Superior temporal gyrus (tissue), 1 donor: ENCODE measurements at regions not wholly inside any gene's neighbourhood (a gene's known extent, or its start where the extent isn't known, plus 50 kb on each side); places are given as distances from the start of the nearest gene placed in this dataset.
"Not testable (repeated sequence)": the region's sequence is repeated elsewhere in the genome, so short reads cannot be mapped to it uniquely, and the experiment has no call there.

Experiments used
- DNase-seq: peaks from one replicate; pipeline ENCODE4 v3.0.0-alpha.2; 2016; ENCODE audit errors: extremely low spot score

DNA sequence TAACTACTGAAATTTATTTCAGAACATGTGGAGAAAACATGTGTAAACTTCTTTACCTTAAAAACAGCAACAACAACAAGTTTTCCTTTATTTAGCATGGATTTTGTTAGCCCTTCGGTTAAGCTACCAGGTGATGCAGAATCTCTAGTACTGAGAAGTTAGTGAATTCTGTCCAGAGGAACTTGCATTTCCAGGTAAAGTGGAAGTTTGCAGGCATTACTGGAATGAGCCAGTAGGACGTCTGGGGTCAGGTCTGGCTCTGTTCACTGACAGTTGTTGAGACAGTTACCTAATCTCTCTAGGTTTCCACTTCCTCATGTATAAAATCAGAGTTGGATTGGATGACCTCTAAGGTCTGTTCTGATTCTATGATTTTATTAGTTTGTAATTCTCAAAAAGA lies 244.3 kb downstream of the OLFM4 start:
- no peak for DNase-seq

DNA sequence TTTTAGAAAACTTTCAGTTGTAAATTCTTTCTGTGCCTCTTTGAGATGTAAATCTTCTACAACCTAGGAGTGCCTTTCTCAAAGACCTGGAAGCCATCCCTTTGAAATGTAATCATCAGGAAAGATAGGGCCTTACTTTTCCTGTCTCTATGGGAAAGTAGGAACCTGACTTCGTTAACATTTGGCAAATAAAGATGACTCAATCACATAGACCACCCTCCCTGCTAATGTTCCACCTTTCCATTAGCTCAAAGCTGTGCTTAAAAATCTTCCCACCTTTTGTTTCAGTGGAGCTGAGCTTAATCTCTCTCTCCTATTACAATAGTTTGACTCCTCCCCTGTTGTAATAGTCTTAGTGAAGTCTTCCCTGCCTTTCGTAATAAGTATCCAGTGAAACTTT lies 247.7 kb downstream of the OLFM4 start:
- DNase-seq = no peak

DNA sequence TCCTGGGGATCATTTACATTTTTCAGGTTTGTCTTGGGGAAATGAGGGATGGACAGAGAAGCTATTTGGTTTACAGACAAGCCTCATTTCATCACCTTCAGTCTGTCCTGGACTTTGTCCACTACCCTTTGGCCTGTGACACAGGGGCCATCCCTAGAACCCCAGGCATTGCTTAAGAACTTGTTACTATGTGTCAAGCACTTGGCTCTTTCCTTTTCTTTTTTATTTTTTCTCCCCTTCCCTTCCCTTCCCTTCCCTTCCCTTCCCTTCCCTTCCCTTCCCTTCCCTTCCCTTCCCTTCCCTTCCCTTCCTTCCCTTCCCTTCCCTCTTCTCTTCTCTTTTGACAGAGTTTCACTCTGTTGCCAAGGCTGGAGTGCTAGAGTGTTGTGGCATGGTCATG lies 253.1 kb downstream of the OLFM4 start:
- DNase-seq = no peak

DNA sequence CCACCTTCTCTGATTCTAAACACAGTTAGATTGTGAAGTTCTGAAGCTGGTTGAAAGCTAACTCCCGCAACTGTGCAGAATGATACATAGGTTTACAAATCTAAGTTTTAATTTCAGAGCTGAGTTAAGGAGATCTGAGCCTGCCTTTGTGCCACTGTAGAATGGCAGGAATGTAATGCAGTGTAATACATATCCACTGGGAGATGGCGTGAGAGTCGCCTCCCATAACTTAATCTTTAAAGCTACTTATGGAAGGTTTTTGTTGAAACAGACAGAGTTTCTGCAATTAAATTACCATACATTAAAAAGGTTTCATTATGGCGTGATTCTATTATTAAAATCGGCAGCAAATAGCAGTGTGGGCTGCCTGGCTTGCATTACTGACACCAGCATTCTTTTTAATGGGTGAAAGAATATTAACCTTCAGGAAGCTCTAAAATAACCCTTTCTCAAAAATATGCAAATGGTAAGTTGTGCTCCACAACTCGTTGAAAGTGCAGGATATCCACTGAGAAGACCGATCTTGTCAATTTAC lies 257.4 kb downstream of the OLFM4 start:
- DNase-seq = no peak

DNA sequence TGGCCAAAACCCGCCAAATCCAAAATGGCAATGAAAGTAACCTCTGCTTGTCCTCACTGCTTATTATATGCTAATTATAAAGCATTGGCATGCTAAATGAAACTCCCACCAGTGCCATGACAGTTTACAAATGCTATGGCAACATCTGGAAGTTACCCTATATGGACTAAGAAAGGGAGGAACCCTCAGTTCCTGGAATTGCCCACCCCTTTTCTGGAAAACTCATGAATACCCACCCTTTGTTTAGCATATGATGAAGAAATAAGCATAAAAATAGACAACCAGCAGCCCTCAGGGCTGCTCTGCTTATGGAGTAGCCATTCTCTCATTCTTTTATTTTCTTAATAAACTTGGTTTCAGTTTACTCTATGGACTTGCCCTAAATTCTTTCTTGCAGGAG lies 269.8 kb downstream of the OLFM4 start:
- DNase-seq = no peak

DNA sequence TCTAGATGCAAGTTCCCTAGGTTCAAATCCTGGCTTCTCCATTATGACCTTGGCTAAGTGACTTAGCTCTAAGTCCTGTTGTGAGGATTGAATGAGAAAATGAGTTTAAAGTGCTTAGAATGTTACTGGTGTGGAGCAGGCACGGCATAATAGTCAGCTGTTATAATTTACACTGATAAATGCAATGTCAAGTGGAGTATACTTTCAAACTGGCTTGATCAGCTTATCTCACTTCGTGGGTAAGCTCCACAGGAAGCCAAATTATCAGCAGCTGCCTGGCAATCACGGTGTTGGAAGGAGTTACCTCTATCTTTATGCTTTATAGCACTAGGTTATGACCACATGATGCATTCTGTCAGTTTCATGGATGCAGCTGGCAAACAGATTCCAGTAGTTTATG lies 272.8 kb downstream of the OLFM4 start:
- DNase-seq = no peak

DNA sequence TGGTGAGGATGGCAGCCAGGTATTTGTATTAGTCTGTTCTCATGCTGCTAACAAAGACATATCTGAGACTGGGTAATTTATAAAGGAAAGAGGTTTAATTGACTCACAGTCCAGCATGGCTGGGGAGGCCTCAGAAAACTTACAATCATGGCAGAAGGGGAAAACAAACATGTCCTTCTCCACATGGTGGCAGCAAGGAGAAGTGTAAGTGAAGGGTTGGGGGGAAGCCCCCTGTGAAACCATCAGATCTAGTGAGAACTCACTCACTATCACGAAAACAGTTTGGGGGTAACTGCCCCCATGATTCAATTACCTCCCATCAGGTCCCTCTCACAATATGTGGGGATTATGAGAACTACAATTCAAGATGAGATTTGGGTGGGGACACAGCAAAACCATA lies 276.8 kb downstream of the OLFM4 start:
- DNase-seq = not testable (repeated sequence)

DNA sequence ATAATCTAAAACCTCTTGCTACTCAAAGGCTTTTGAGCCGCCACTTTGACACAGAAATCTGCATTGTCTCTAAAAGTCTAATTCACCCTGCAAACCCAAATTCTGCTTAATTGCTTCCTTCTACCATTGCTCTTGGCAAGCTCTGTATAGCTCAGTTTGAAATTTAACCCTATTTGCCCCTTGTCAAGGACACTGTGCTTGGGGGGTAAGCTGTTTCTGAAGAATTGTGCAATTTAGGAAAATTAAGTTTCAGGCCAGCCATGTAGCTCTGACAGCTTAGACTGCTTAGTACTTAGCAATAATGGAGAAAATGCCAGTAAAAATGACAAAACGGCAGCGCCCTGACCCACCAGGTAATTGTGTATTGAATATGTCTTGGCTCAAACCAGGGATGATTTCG lies 282.2 kb downstream of the OLFM4 start:
- no peak for DNase-seq

DNA sequence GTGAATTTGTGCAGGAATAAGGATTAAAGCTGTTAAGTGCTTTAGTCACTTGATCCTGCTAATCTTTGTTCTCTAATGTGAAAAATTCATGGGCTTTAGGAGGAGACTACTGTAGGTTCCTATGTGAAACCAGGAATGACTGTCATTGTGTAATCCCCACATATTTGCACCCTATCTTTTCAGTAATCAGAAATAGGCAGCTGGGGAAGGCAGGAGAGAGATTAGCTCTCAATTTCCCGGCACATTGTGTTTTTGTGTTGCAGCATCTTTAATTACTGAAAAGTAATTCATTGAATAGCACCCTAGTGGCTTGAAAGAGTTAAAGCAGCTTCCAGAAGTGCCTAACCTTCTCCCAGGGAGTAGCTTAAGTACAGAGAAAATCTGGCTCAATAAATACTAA lies 282.9 kb downstream of the OLFM4 start:
- no peak for DNase-seq

DNA sequence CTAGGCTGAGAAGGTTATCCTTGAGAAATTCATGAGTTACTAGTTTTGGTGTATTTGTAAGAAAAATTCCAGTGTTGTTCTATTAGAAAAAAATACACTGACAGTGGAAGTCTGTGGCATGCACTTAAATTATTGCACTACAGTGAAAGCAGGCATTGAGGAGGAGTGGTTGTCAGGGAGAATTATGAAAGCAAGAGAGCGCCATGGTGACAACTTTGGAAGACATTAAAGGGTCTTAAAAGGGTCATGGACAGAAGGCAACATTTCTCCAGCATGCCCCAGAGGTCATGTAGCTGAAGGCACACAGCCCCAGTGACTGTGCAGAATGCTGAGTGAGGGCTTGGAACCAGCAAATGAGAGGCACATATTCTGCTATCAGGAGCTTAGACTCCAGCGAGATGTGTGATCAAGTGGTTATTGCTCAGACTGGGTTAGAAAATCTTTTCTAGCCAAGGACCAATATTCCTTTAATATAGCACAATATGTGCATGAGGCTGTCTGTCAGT lies 292.7 kb downstream of the OLFM4 start:
- no peak for DNase-seq

DNA sequence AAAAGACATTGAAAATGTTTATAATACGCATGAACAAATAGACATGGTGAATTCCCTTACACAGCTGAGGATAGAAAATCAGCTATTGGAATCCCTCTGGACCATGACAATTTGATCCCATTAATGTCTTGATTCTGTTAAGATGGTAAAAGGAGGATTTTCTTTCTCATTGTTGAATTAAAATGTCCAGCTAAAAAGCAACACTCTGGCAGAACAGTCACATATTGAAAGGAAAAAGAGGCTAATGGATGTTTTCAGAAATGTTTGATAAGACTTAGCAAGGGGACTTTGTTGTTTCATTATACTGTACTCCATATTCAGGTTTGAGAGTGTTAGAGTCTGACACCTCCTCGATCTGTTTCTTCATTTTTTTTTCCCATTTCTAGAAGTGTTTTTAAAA lies 296.0 kb downstream of the OLFM4 start:
- no peak for DNase-seq

DNA sequence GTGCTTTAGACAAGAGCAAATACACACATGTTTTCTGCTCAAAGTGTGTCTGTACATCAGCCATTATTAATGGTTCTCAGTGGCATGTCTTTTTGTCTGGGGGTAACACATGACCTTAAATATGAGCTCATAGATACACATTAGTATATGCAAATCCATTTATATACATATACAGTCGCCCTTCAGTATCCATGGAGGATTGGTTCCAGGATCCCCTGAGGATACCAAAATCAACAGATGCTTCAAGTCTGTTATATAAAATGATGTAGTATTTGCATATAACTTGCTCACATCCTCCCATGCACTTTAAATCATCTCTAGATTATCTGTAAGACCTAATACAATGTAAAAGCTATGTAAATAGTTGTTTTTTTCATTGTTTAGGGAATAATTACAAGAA lies 298.1 kb downstream of the OLFM4 start:
- no peak for DNase-seq

DNA sequence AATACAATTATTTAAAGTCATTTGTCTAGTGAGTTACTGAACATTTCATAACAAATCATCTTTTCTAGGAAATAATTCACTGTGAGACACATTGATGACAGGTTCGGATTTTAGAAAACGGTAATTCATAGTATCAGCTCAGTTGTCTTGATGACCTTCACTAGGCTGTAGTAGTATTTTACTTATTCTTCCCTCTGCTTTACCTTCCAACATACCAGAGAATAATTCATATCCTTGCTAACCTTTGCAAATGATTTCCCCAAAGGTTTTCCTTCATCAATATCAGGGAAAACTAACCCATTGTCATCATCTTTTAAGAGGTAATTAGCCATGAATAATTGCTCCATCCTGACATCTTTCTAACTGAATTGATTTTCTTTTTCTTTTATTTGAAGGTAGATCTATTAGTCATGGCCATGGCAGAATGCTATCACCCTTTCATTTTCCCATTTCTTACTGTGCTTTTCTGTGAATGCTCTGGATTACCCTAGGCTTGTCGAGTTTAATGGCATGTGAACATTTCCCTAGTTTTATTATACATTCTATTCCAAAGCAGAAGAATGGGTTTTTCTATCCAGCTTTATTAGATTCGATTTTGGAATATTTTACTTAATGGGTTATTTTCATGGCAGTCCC lies 299.2 kb downstream of the OLFM4 start:
- DNase-seq = no peak

DNA sequence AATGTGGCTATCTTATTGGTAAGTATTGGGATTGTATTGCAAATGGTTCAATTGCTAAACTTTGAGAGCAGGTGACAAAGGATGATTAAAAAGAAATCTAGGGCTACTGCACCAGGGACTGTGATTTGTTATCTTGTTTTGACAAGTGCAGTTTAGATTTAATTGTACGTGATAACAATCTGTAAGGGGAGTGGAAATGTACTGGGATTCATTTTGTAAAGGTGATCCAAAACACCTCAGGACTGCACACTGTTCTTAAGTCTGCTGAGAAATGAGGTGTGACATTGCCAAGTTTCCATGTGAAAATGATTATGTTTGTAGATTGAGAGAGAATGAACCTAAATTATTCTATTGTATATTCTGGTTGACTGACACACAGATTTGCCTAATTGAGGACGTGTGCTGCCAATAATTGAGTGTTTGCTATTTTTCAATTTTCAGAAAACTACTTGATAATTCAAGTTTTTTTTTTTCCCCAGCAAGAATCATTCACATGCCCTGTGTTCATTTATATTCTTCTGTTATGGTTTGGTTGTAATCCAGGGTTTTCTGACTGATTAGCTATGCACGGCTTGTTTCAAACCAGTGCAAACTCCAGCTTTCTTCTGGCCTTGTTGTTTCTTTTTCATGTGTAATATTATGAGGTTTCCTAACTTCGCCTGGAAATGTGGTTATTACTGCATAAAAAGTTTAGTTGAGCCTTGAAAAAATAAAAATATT lies 308.0 kb downstream of the OLFM4 start:
- no peak for DNase-seq

DNA sequence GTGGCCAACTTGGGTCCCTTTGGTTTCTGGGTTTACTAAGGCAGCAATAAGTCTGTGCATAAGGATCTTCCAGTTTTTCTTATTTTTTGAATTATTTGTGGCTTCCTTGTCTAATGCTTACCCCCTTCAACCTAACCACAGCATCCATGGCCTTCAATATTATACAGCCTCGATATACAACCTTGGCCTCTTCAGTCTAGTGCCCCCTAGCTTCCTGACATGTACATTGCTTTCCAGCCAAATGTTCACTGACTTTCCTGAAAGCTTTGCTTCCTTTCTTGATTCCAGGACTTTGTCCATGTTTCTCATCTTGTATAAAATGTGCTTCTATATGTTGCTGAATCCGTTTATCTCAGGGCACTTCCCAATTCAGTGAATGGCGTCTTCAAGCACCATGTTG lies 310.1 kb downstream of the OLFM4 start:
- DNase-seq = no peak

DNA sequence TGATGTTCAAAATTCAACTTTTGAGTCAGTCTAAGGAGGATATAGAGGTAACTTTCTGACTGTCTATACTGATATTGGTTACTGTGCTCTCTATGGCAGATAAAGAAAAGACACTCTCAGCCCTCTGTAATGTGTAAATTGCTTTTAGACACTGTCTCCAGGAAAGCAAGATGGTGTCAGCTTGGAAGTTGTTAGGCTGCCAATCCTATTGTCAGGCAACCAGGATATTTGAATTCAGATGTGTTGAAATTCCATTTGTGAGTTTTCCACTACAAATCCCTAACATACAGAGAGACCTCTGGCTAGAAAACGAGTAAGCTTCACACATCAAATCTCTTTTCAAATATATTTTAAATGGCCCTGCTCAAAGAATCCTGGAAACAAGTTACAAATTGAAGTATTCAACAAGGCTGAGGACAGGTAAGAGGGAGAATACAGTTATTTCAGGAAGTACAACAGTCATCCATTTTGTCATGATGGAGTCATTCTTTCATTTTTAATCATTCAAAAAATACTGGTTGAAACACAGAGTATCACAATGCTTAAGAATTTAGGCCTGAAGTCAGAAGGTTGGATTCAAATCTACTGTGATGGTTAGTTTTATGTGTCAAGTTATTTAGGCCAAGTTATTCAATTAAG lies 312.0 kb downstream of the OLFM4 start:
- no peak for DNase-seq

DNA sequence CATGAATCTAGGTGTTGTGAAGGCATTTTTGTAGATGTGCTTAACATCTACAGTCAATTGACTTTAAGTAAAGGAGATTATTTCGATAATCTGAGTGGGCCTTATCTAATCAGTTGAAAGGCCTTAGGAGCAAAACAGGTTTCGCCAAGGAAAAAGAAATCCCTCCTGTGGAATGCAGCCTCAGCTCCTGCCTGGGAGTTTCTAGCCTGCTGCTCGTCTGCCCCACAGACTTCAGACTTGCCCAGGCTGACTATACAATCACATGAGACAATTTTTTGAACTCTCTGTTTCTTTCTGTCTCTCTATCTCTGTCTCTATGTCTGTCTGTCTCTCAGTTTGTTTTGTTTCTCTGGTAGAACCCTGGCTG lies 312.5 kb downstream of the OLFM4 start:
- DNase-seq = no peak

DNA sequence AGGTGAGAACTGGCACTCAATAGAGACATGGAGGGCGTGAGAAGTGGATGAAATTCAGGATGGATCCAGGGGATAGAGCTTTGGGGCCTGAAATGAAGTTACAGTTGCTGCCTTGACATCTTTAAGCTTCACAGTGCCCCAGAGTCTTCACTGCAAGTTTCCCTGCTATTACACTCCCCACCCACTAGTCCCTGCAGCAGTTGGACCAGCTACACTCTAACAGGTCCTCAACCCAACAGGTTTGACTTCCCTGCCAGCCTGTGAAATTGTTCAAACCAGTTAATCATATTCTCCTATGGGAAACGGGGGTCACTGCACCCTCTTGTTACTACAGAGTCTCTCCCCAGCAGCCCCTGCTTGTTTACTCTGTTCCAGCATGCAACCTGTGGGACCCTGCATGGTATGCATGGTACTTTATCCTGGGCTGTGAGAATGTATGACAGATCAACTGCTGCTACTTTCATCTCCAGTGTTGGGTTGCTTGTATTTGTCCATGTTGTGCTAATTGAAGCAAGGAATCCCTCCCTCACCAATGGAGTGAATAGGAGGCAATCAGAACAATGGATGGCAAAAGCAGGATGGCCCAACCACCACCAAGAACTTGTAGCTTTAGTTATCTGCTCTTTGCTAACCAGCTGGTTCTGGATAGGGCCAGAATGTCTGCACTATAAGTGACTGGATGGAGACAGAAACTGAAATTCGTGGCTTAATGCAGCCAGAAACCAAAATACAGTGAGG lies 314.2 kb downstream of the OLFM4 start:
- DNase-seq = no peak

DNA sequence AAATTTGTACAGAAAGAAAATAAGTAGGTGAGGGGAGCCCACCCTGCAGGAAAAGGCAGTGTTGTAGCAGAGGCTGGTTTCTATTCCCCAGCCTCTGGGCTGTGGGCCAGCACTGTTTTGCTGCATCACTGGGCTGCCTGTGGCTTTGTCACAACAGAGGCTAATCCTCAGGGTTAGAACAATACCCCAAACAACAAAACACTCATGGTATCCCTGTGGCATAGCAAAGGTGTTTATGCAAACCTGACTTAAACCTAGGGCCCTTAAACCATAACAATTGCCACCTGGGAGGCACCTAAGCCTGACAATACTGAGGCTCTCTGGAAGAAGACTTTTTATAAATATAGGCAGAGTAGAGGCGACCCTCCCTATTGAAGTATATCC lies 314.7 kb downstream of the OLFM4 start:
- no peak for DNase-seq

DNA sequence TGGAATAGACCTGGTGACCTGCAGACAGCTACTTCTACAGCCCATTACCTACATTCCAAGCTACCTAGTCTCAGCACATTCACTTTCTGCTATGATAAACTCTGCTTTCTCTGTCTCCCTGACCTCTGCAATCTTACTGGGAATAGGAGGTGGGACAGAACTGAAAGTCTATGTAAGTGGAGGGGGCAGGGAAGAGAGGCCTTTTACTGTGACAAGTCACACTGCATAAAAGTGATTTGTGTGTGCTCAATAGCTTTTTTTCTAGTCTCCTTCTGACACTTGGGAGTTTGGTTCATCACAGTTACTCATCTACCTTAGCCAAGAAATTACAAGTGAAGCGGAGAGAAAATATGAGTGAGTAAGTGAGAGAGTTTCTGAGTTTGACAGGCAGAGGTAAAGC lies 322.4 kb downstream of the OLFM4 start:
- DNase-seq = no peak

DNA sequence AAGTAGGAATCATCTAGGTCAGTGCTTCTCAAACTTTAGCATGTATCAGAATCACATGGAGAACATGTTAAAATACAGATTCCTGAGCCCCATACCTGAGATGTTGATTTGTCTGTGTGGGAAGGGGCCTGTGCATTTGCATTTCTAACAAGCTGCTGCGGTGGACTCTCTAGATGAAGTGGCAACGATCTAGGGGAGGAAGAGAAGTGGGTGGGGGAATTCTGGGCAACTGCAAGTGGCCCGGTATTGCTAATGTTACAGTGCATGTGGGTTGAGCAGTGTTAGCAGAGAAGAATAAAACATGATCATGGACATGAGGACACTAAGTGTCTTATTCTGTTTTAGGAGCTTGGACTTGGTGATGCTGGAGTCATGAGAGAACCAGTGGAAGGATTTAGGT lies 329.0 kb downstream of the OLFM4 start:
- DNase-seq = no peak

DNA sequence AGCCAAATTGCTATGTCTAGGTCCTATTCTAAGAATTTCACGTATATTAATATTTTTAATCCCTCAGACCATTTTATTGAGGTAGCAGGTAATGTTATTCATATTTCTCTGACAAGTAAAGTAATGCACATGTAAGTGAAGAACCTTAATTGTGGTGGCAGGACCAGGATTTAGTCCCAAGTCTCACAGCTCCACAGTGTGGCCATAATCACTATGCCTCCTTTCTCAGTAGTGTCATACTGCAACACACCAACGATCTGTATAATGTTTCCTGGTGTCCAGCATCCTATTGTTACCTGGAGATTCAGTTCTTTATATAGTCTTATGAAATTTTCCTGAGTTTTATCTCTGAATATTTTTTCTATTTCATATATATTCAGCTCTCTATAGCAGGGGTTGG lies 340.3 kb downstream of the OLFM4 start:
- no peak for DNase-seq
